IMR-90 (cell line): ENCODE measurements at regions not wholly inside any gene's neighbourhood (a gene's known extent, or its start where the extent isn't known, plus 50 kb on each side); places are given as distances from the start of the nearest gene placed in this dataset.

Source experiments
- ATAC-seq: fragments of 200-7000 bp; cut with Tn5 transposase; 2 replicates; pipeline ENCODE4 v1.9.1; 2020; ENCODE audit warnings: low read depth, mild to moderate bottlenecking, moderate library complexity
- BruUV-seq: library from RNA; stranded (reverse); fragments of 400-500 nt; replicated peaks from 2 replicates; lab custom pipeline; 2021; lab: Mats Ljungman, UMichigan
- CTCF ChIA-PET: fragments of 300-600 bp; formaldehyde crosslinking; extraction: SDS; loops from one replicate; lab custom pipeline; 2021; ENCODE audit warnings: antibody characterized with exemption; lab: Yijun Ruan, JAX
- POLR2A ChIA-PET: fragments of 300-600 bp; sonication (Branson Sonifier 250); formaldehyde crosslinking; loops from one replicate; lab custom pipeline; 2022; ENCODE audit warnings: antibody characterized with exemption; ENCODE audit not compliant: unreplicated experiment; lab: Charles Lee
- DNase-seq: peaks from one replicate; pipeline ENCODE4 v3.0.0; 2013
- H2AFZ ChIP-seq: replicated peaks from 2 replicates; pipeline ENCODE3; 2013; ENCODE audit warnings: low read length, mild to moderate bottlenecking; ENCODE audit not compliant: poor library complexity
- H2AK5ac ChIP-seq: 2 replicates; pipeline ENCODE4 v1.6.1; 2013; ENCODE audit warnings: low read depth, low read length, inconsistent platforms
- H2AK9ac ChIP-seq: replicated peaks from 2 replicates; pipeline ENCODE3; 2013; ENCODE audit warnings: mild to moderate bottlenecking, low read depth, low read length, moderate library complexity; ENCODE audit not compliant: poor library complexity
- H2BK120ac ChIP-seq: 2 replicates; pipeline ENCODE4 v1.6.1; 2013; ENCODE audit warnings: low read depth, low read length, inconsistent platforms
- H2BK15ac ChIP-seq: 3 replicates; pipeline ENCODE4 v1.6.1; 2013; ENCODE audit warnings: low read depth, low read length, inconsistent platforms
- H2BK20ac ChIP-seq: 2 replicates; pipeline ENCODE4 v1.6.1; 2013; ENCODE audit warnings: low read depth, mild to moderate bottlenecking, inconsistent platforms, low read length, moderate library complexity
- H2BK5ac ChIP-seq: 2 replicates; pipeline ENCODE4 v1.6.1; 2013; ENCODE audit warnings: mild to moderate bottlenecking, low read depth, low read length, inconsistent platforms; ENCODE audit not compliant: poor library complexity, severe bottlenecking
- H3K14ac ChIP-seq: replicated peaks from 2 replicates; pipeline ENCODE4 v1.6.1; 2013; ENCODE audit warnings: low read depth, low read length, inconsistent platforms
- H3K18ac ChIP-seq: 2 replicates; pipeline ENCODE4 v1.6.1; 2013; ENCODE audit warnings: low read depth, low read length, control low read depth
- H3K23ac ChIP-seq: 2 replicates; pipeline ENCODE4 v1.6.1; 2013; ENCODE audit warnings: low read depth, low read length, inconsistent platforms
- H3K27ac ChIP-seq: 2 replicates; pipeline ENCODE4 v1.5.1; 2013; ENCODE audit warnings: mild to moderate bottlenecking, control low read depth, low read length; ENCODE audit not compliant: insufficient read depth
- H3K27me3 ChIP-seq: 2 replicates; pipeline ENCODE4 v1.6.1; 2013; ENCODE audit warnings: low read length; ENCODE audit not compliant: control insufficient read depth, insufficient read depth
- H3K36me3 ChIP-seq: 2 replicates; pipeline ENCODE4 v1.6.1; 2013; ENCODE audit warnings: low read length, mixed read lengths; ENCODE audit not compliant: control insufficient read depth, insufficient read depth
- H3K4ac ChIP-seq: 2 replicates; pipeline ENCODE4 v1.6.1; 2013; ENCODE audit warnings: low read depth, low read length, inconsistent platforms
- H3K4me1 ChIP-seq: 2 replicates; pipeline ENCODE4 v1.6.1; 2013; ENCODE audit warnings: low read length, mixed read lengths; ENCODE audit not compliant: control insufficient read depth, insufficient read depth
- H3K4me2 ChIP-seq: 2 replicates; pipeline ENCODE4 v1.6.1; 2013; ENCODE audit warnings: low read depth, mild to moderate bottlenecking, control low read depth, low read length, moderate library complexity
- H3K4me3 ChIP-seq: 2 replicates; pipeline ENCODE4 v1.5.1; 2013; ENCODE audit warnings: low read depth, mild to moderate bottlenecking, control low read depth, low read length, moderate library complexity; ENCODE audit not compliant: insufficient read depth
- H3K56ac ChIP-seq: 2 replicates; pipeline ENCODE4 v1.6.1; 2013; ENCODE audit warnings: low read length, inconsistent platforms; ENCODE audit not compliant: insufficient read depth; ENCODE audit errors: extremely low read depth
- H3K79me1 ChIP-seq, 2 experiments: 2 replicates each; pipeline ENCODE4 v1.6.1; 2013; ENCODE audit warnings: low read length in 2 of 2, inconsistent platforms in 1 of 2, low read depth in 1 of 2
- H3K9ac ChIP-seq: 2 replicates; pipeline ENCODE4 v1.6.1; 2013; ENCODE audit warnings: low read depth, low read length, control low read depth
- H3K9me1 ChIP-seq: 2 replicates; pipeline ENCODE4 v1.6.1; 2013; ENCODE audit warnings: low read length, inconsistent platforms; ENCODE audit not compliant: insufficient read depth
- H3K9me3 ChIP-seq: 2 replicates; pipeline ENCODE4 v1.6.1; 2013; ENCODE audit warnings: low read length; ENCODE audit not compliant: control insufficient read depth, insufficient read depth
- H4K20me1 ChIP-seq: 2 replicates; pipeline ENCODE4 v1.6.1; 2013; ENCODE audit warnings: low read length, inconsistent platforms; ENCODE audit not compliant: insufficient read depth
- H4K5ac ChIP-seq: 2 replicates; pipeline ENCODE4 v1.6.1; 2013; ENCODE audit warnings: mild to moderate bottlenecking, low read depth, low read length, control low read depth
- H4K8ac ChIP-seq, 2 experiments: 2 replicates each; pipeline ENCODE4 v1.6.1; 2013; ENCODE audit warnings: low read depth in 2 of 2, low read length in 2 of 2, control low read depth in 1 of 2, inconsistent platforms in 1 of 2
- H4K91ac ChIP-seq: 2 replicates; pipeline ENCODE4 v1.6.1; 2013; ENCODE audit warnings: low read depth, low read length, inconsistent platforms; ENCODE audit not compliant: insufficient read depth
- CEBPB ChIP-seq: IDR thresholded peaks from 2 replicates; pipeline ENCODE4 v1.6.1; 2012; ENCODE audit warnings: low read depth, low read length, improper control_type of control experiment
- CHD1 ChIP-seq: IDR thresholded peaks from 2 replicates; pipeline ENCODE4 v1.6.1; 2012; ENCODE audit warnings: low read depth, low read length, improper control_type of control experiment
- CTCF ChIP-seq: conservative IDR thresholded peaks from 2 replicates; pipeline ENCODE4 v1.5.1; 2012; ENCODE audit warnings: mild to moderate bottlenecking, low read depth, low read length, improper control_type of control experiment
- ELK1 ChIP-seq: fragments of 150-350 bp; IDR thresholded peaks from 2 replicates; pipeline ENCODE4 v1.6.1; 2016; ENCODE audit warnings: low read depth, mild to moderate bottlenecking, low read length, moderate library complexity, borderline replicate concordance
- MAFK ChIP-seq: IDR thresholded peaks from 2 replicates; pipeline ENCODE4 v1.6.1; 2012; ENCODE audit warnings: low read depth, low read length, improper control_type of control experiment
- MAZ ChIP-seq: IDR thresholded peaks from 2 replicates; pipeline ENCODE4 v1.6.1; 2012; ENCODE audit warnings: low read depth, mild to moderate bottlenecking, low read length, improper control_type of control experiment, moderate library complexity, borderline replicate concordance
- MXI1 ChIP-seq: IDR thresholded peaks from 2 replicates; pipeline ENCODE4 v1.6.1; 2012; ENCODE audit warnings: low read depth, mild to moderate bottlenecking, low read length, moderate library complexity, borderline replicate concordance
- NFE2L2 ChIP-seq: fragments of 150-350 bp; IDR thresholded peaks from 2 replicates; pipeline ENCODE4 v1.6.1; 2016; ENCODE audit warnings: low read depth, mild to moderate bottlenecking, low read length
- POLR2A ChIP-seq: IDR thresholded peaks from 2 replicates; pipeline ENCODE4 v1.6.1; 2012; ENCODE audit warnings: mild to moderate bottlenecking, low read depth, low read length
- RAD21 ChIP-seq: IDR thresholded peaks from 2 replicates; pipeline ENCODE4 v1.6.1; 2012; ENCODE audit warnings: low read length, improper control_type of control experiment
- RCOR1 ChIP-seq: IDR thresholded peaks from 2 replicates; pipeline ENCODE4 v1.6.1; 2012; ENCODE audit warnings: mild to moderate bottlenecking, low read length, improper control_type of control experiment; ENCODE audit not compliant: insufficient replicate concordance
- RFX5 ChIP-seq: IDR thresholded peaks from 2 replicates; pipeline ENCODE4 v1.8.0; 2012; ENCODE audit warnings: low read depth, mild to moderate bottlenecking, low read length, moderate library complexity
- SMC3 ChIP-seq: fragments of 150-350 bp; IDR thresholded peaks from 2 replicates; pipeline ENCODE4 v1.6.1; 2016; ENCODE audit warnings: low read depth, mild to moderate bottlenecking, antibody characterized with exemption, low read length, moderate library complexity
- USF2 ChIP-seq: fragments of 150-350 bp; IDR thresholded peaks from 2 replicates; pipeline ENCODE4 v1.6.1; 2017; ENCODE audit warnings: mild to moderate bottlenecking, antibody characterized with exemption, low read length, low read depth
- WGBS, 2 experiments: methylation state at CpG; one replicate each; pipeline versions ENCODE4 v1.1.5 to v1.1.7; 2013; ENCODE audit warnings: missing lambda C conversion rate in 2 of 2; ENCODE audit not compliant: insufficient read length in 1 of 2; ENCODE audit errors: extremely low coverage in 2 of 2; 5-methylcytosine and 5-hydroxymethylcytosine counted together
- dilution Hi-C: fragments of 300-500 bp; cut with HindIII; formaldehyde crosslinking; loops from one replicate; pipeline ENCODE4 v1.14.3; 2018; ENCODE audit warnings: low sequenced_read_pairs; ENCODE audit not compliant: unreplicated experiment
- in situ Hi-C: fragments of 300-500 bp; cut with MboI; formaldehyde crosslinking; loops from 3 replicates; pipeline ENCODE4 v1.14.3; 2019; ENCODE audit warnings: low sequenced_read_pairs, inconsistent platforms, mixed read lengths
- intact Hi-C: fragments of 100-400 bp; cut with micrococcal nuclease; formaldehyde crosslinking; loops from 2 replicates; pipeline ENCODE4 v1.10.0; 2022

- H3K9me3 ChIP-seq: peaks cover 25% of the 10 kb centered on the region
- CTCF ChIA-PET: no interaction called here
- H3K4me2 ChIP-seq: no peak overlapping the region
- H2BK15ac ChIP-seq: no peak overlapping the region
- H3K27ac ChIP-seq: no peak overlapping the region
- no peak overlapping the region for H3K4ac ChIP-seq
- H3K18ac ChIP-seq: no peak overlapping the region
- H3K36me3 ChIP-seq: no peaks in the 10 kb centered on the region
- BruUV-seq: no TSS peak
- no peak overlapping the region for H4K5ac ChIP-seq
- H2AFZ ChIP-seq: no peak overlapping the region
- POLR2A ChIA-PET: no interaction called here
- H2BK120ac ChIP-seq: no peak overlapping the region
- DNase-seq (no peak), ATAC-seq (no peak)
- no peak overlapping the region for H3K14ac ChIP-seq
- TF ChIP-seq CHD1: no peak
- TF ChIP-seq MAZ: no peak
- TF ChIP-seq RFX5: no peak
- no peak for TF ChIP-seq RCOR1
- no peak for TF ChIP-seq MAFK
- TF ChIP-seq RAD21: no peak
- TF ChIP-seq SMC3: no peak
- no peak for TF ChIP-seq ELK1
- no peak for TF ChIP-seq MXI1
- no peak for TF ChIP-seq CTCF
- TF ChIP-seq NFE2L2: no peak
- TF ChIP-seq USF2: no peak
- no peak for TF ChIP-seq POLR2A
- TF ChIP-seq CEBPB: no peak
- no peak overlapping the region for H4K8ac ChIP-seq
- no CpG with 5 or more reads among the region's 5 CpGs for WGBS, 2 experiments
- no peak overlapping the region for H2AK5ac ChIP-seq
- no peak overlapping the region for H3K56ac ChIP-seq
- H3K9ac ChIP-seq: no peak overlapping the region
- in situ Hi-C loops: loop anchor here (25.0 kb wide), 1 partner anchor 1496 kb away; no protein-coding TSS in a partner anchor
- H3K79me1 ChIP-seq: no peaks in the 10 kb centered on the region
- H3K27me3 ChIP-seq: no peaks in the 10 kb centered on the region
- H4K91ac ChIP-seq: no peak overlapping the region
- no peak overlapping the region for H3K23ac ChIP-seq
- no peak overlapping the region for H2BK5ac ChIP-seq
- no peak overlapping the region for H2BK20ac ChIP-seq
- no peaks in the 10 kb centered on the region for H3K9me1 ChIP-seq
- H2AK9ac ChIP-seq: no peak overlapping the region
- no peak overlapping the region for H3K4me3 ChIP-seq
- dilution Hi-C loops: no loop called here
- H3K4me1 ChIP-seq: no peaks in the 10 kb centered on the region
- intact Hi-C loops: no loop called here
- H4K20me1 ChIP-seq: no peaks in the 10 kb centered on the region
These were observed 57.7 kb upstream of the ISX start for GRCh38 chr22:35008213-35008612.
